Stimulated activated effector memory CD8-positive, alpha-beta T cell treated with anti-CD3 and anti-CD28 coated beads, Interleukin-12 subunit alpha, Interleukin-12 subunit beta, amount 100 ng/mL, for 72 hours (primary cell): ENCODE measurements at regions not wholly inside any gene's neighbourhood (a gene's known extent, or its start where the extent isn't known, plus 50 kb on each side); places are given as distances from the start of the nearest gene placed in this dataset.
"Not testable (repeated sequence)": the region's sequence is repeated elsewhere in the genome, so short reads cannot be mapped to it uniquely, and the experiment has no call there.

Experiments used
- ATAC-seq: fragments of 150-1000 bp; cut with Tn5 transposase; 2 replicates; pipeline ENCODE4 v1.10.0; 2021
- DNase-seq, 2 donors: peaks; one replicate each; pipeline ENCODE4 v3.0.0; 2021 to 2022; ENCODE audit warnings: low spot score in 2 of 2
- H3K27ac Mint-ChIP-seq: one replicate; pipeline ENCODE4 v1.8.0; 2022; ENCODE audit warnings: mild to moderate bottlenecking, mixed read lengths
- H3K36me3 Mint-ChIP-seq: one replicate; pipeline ENCODE4 v1.8.0; 2022; ENCODE audit warnings: mild to moderate bottlenecking, mixed read lengths
- H3K4me1 Mint-ChIP-seq: one replicate; pipeline ENCODE4 v1.8.0; 2022; ENCODE audit warnings: mixed read lengths
- H3K4me3 Mint-ChIP-seq: one replicate; pipeline ENCODE4 v1.8.0; 2022; ENCODE audit warnings: mild to moderate bottlenecking, mixed read lengths
- H3K9me3 Mint-ChIP-seq: one replicate; pipeline ENCODE4 v1.8.0; 2022; ENCODE audit warnings: mixed read lengths

- not testable (repeated sequence) for H3K27ac Mint-ChIP-seq, H3K9me3 Mint-ChIP-seq, H3K36me3 Mint-ChIP-seq, H3K4me1 Mint-ChIP-seq, H3K4me3 Mint-ChIP-seq, ATAC-seq, DNase-seq
Measured at GRCh38 chr9:42656789-42657188, 473.3 kb downstream of the SPATA31A6 start.

GRCh38 chr9:42657496-42657895 is 474.0 kb downstream of the SPATA31A6 start:
- not testable (repeated sequence) for H3K27ac Mint-ChIP-seq, H3K4me1 Mint-ChIP-seq, H3K4me3 Mint-ChIP-seq, H3K9me3 Mint-ChIP-seq, DNase-seq, H3K36me3 Mint-ChIP-seq, ATAC-seq

- not testable (repeated sequence) for DNase-seq, H3K4me1 Mint-ChIP-seq, H3K4me3 Mint-ChIP-seq, H3K9me3 Mint-ChIP-seq, ATAC-seq, H3K27ac Mint-ChIP-seq, H3K36me3 Mint-ChIP-seq
Measured at GRCh38 chr9:42697146-42697545, 513.7 kb downstream of the SPATA31A6 start.

- H3K9me3 Mint-ChIP-seq, H3K4me3 Mint-ChIP-seq, H3K27ac Mint-ChIP-seq, DNase-seq, ATAC-seq, H3K36me3 Mint-ChIP-seq, H3K4me1 Mint-ChIP-seq: not testable (repeated sequence)
Measured at GRCh38 chr9:42702890-42703289, 519.4 kb downstream of the SPATA31A6 start.

GRCh38 chr9:42724841-42725835 is 541.7 kb downstream of the SPATA31A6 start:
- H3K9me3 Mint-ChIP-seq, H3K4me1 Mint-ChIP-seq, DNase-seq, ATAC-seq, H3K27ac Mint-ChIP-seq, H3K36me3 Mint-ChIP-seq: not testable (repeated sequence)
- peak overlapping the region; percentile 27 for H3K4me3 Mint-ChIP-seq

GRCh38 chr9:42743030-42743814 is 559.8 kb downstream of the SPATA31A6 start:
- peak; percentile 43 to 78 for DNase-seq
- not testable (repeated sequence) for H3K36me3 Mint-ChIP-seq, ATAC-seq, H3K4me1 Mint-ChIP-seq, H3K27ac Mint-ChIP-seq, H3K9me3 Mint-ChIP-seq, H3K4me3 Mint-ChIP-seq

- not testable (repeated sequence) for H3K9me3 Mint-ChIP-seq, H3K4me1 Mint-ChIP-seq, H3K4me3 Mint-ChIP-seq, H3K36me3 Mint-ChIP-seq, ATAC-seq, H3K27ac Mint-ChIP-seq, DNase-seq
Measured at GRCh38 chr9:42757251-42757650, 573.8 kb downstream of the SPATA31A6 start.

GRCh38 chr9:42759320-42759719 is 575.9 kb downstream of the SPATA31A6 start:
- H3K4me3 Mint-ChIP-seq, H3K36me3 Mint-ChIP-seq, H3K4me1 Mint-ChIP-seq, ATAC-seq, H3K27ac Mint-ChIP-seq, DNase-seq, H3K9me3 Mint-ChIP-seq: not testable (repeated sequence)

GRCh38 chr9:42782201-42782600 is 598.7 kb downstream of the SPATA31A6 start:
- H3K9me3 Mint-ChIP-seq, H3K4me3 Mint-ChIP-seq, DNase-seq, H3K36me3 Mint-ChIP-seq, H3K4me1 Mint-ChIP-seq, ATAC-seq, H3K27ac Mint-ChIP-seq: not testable (repeated sequence)

GRCh38 chr9:42792725-42793124 is 609.3 kb downstream of the SPATA31A6 start:
- not testable (repeated sequence) for ATAC-seq, DNase-seq, H3K36me3 Mint-ChIP-seq, H3K4me1 Mint-ChIP-seq, H3K9me3 Mint-ChIP-seq, H3K4me3 Mint-ChIP-seq, H3K27ac Mint-ChIP-seq

GRCh38 chr9:42798571-42798970 is 615.1 kb downstream of the SPATA31A6 start:
- not testable (repeated sequence) for H3K4me1 Mint-ChIP-seq, H3K9me3 Mint-ChIP-seq, H3K27ac Mint-ChIP-seq, H3K4me3 Mint-ChIP-seq, H3K36me3 Mint-ChIP-seq, ATAC-seq, DNase-seq

GRCh38 chr9:42802716-42803115 is 619.3 kb downstream of the SPATA31A6 start:
- H3K4me3 Mint-ChIP-seq, H3K36me3 Mint-ChIP-seq, DNase-seq, H3K9me3 Mint-ChIP-seq, H3K27ac Mint-ChIP-seq, H3K4me1 Mint-ChIP-seq, ATAC-seq: not testable (repeated sequence)

GRCh38 chr9:42806674-42807073 is 623.2 kb downstream of the SPATA31A6 start:
- not testable (repeated sequence) for H3K27ac Mint-ChIP-seq, ATAC-seq, H3K4me3 Mint-ChIP-seq, DNase-seq, H3K36me3 Mint-ChIP-seq, H3K9me3 Mint-ChIP-seq, H3K4me1 Mint-ChIP-seq

GRCh38 chr9:42821468-42821867 is 638.0 kb downstream of the SPATA31A6 start:
- H3K4me1 Mint-ChIP-seq, H3K4me3 Mint-ChIP-seq, DNase-seq, ATAC-seq, H3K9me3 Mint-ChIP-seq, H3K27ac Mint-ChIP-seq, H3K36me3 Mint-ChIP-seq: not testable (repeated sequence)

- not testable (repeated sequence) for H3K4me3 Mint-ChIP-seq, H3K27ac Mint-ChIP-seq, H3K36me3 Mint-ChIP-seq, ATAC-seq, H3K4me1 Mint-ChIP-seq, DNase-seq, H3K9me3 Mint-ChIP-seq
Measured at GRCh38 chr9:42848156-42848555, 664.7 kb downstream of the SPATA31A6 start.
